Sigmoid colon (tissue), 3 donors: ENCODE measurements at regions not wholly inside any gene's neighbourhood (a gene's known extent, or its start where the extent isn't known, plus 50 kb on each side); places are given as distances from the start of the nearest gene placed in this dataset.

Experiments
- POLR2A ChIP-seq, 2 donors: fragments of 450-650 bp; IDR thresholded peaks; one replicate each; pipeline ENCODE4 v1.6.1; 2016; ENCODE audit warnings: antibody characterized with exemption in 2 of 2, mild to moderate bottlenecking in 2 of 2, moderate library complexity in 2 of 2
- TF ChIP-seq, protein P1 (sequence below), 4 experiments: fragments of 450-650 bp in 3 of 4; fragments of 200-600 bp in 1 of 4; IDR thresholded peaks; one replicate each; pipeline ENCODE4 v1.5.1; 2016 to 2019; ENCODE audit warnings: antibody characterized with exemption in 4 of 4, mild to moderate bottlenecking in 3 of 4, moderate library complexity in 2 of 4

DNA sequence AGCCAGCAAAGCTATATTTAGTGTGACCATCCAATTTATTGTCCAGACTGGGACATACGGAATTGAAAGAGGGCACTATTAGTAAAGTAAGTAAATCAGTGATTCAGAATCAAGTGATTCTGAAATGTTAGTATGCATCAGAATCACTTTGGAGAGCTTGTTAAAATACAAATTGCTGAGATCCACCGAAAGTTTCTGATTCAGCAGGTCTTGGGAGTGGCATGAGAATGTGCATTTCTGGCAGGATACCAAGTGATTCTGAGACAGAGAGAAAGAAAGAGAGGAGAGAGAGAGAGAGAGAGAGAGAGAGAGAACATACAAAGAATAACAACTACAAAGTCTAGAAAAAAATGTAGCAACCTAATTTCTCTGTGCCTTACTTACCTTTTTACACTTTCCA is 65.4 kb upstream of the ASTN2 start:
- TF ChIP-seq POLR2A (IDR thresholded peaks at IDR 0.05), result no peak
- TF ChIP-seq, protein P1, sequence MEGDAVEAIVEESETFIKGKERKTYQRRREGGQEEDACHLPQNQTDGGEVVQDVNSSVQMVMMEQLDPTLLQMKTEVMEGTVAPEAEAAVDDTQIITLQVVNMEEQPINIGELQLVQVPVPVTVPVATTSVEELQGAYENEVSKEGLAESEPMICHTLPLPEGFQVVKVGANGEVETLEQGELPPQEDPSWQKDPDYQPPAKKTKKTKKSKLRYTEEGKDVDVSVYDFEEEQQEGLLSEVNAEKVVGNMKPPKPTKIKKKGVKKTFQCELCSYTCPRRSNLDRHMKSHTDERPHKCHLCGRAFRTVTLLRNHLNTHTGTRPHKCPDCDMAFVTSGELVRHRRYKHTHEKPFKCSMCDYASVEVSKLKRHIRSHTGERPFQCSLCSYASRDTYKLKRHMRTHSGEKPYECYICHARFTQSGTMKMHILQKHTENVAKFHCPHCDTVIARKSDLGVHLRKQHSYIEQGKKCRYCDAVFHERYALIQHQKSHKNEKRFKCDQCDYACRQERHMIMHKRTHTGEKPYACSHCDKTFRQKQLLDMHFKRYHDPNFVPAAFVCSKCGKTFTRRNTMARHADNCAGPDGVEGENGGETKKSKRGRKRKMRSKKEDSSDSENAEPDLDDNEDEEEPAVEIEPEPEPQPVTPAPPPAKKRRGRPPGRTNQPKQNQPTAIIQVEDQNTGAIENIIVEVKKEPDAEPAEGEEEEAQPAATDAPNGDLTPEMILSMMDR (IDR thresholded peaks at IDR 0.05), result no peak
